ENCODE measurements at regions not wholly inside any gene's neighbourhood (a gene's known extent, or its start where the extent isn't known, plus 50 kb on each side); places are given as distances from the start of the nearest gene placed in this dataset.

- no peak for DNase-seq
These were observed 62.5 kb upstream of the ZP4 start for GRCh38 chr1:237953238-237953637.

Measured in hematopoietic multipotent progenitor cell treated with erythropoietin and hydrocortisone succinate and interleukin-3 and kit ligand, for 8 days (in vitro differentiated cells).